MCF 10A (cell line): ENCODE measurements at regions not wholly inside any gene's neighbourhood (a gene's known extent, or its start where the extent isn't known, plus 50 kb on each side); places are given as distances from the start of the nearest gene placed in this dataset.

Experiments used
- BruUV-seq: library from RNA; stranded (reverse); fragments of 400-500 nt; replicated peaks from 2 replicates; lab custom pipeline; 2021; lab: Mats Ljungman, UMichigan
- CTCF ChIA-PET: fragments of 300-600 bp; sonication (Branson Sonifier 250); formaldehyde crosslinking; extraction: SDS; loops from one replicate; lab custom pipeline; 2021; ENCODE audit warnings: antibody characterized with exemption, inconsistent platforms; lab: Yijun Ruan, JAX
- POLR2A ChIA-PET: fragments of 300-600, 350-650 bp; sonication (Branson Sonifier 250); formaldehyde crosslinking; extraction: SDS; loops from one replicate; lab custom pipeline; 2020; ENCODE audit warnings: antibody characterized with exemption, inconsistent platforms; lab: Yijun Ruan, JAX
- DNase-seq: peaks from one replicate; pipeline ENCODE4 v3.0.0-alpha.2; 2018; ENCODE audit not compliant: unreplicated experiment
- H3K27ac Mint-ChIP-seq: one replicate; pipeline ENCODE4 v1.8.0; 2022; ENCODE audit warnings: mild to moderate bottlenecking, low read depth, mixed read lengths; ENCODE audit not compliant: unreplicated experiment
- H3K27me3 Mint-ChIP-seq: one replicate; pipeline ENCODE4 v1.8.0; 2022; ENCODE audit warnings: mixed read lengths; ENCODE audit not compliant: insufficient read depth, unreplicated experiment
- H3K36me3 Mint-ChIP-seq: one replicate; pipeline ENCODE4 v1.8.0; 2022; ENCODE audit warnings: mild to moderate bottlenecking, moderate library complexity, mixed read lengths; ENCODE audit not compliant: insufficient read depth, unreplicated experiment
- H3K4me1 Mint-ChIP-seq: one replicate; pipeline ENCODE4 v1.8.0; 2022; ENCODE audit warnings: mixed read lengths; ENCODE audit not compliant: insufficient read depth, unreplicated experiment
- H3K4me3 Mint-ChIP-seq: one replicate; pipeline ENCODE4 v1.8.0; 2022; ENCODE audit warnings: mild to moderate bottlenecking, moderate library complexity, mixed read lengths; ENCODE audit not compliant: unreplicated experiment
- H3K9me3 Mint-ChIP-seq: one replicate; pipeline ENCODE4 v1.8.0; 2022; ENCODE audit warnings: mixed read lengths; ENCODE audit not compliant: unreplicated experiment
- intact Hi-C: fragments of 100-400 bp; cut with micrococcal nuclease; formaldehyde crosslinking; loops from 2 replicates; pipeline ENCODE4 v1.14.1; 2022
- TF ChIP-seq, protein P1 (sequence below): fragments of 200-600 bp; IDR thresholded peaks from one replicate; pipeline ENCODE4 v1.8.0; 2022; ENCODE audit warnings: antibody characterized with exemption, mild to moderate bottlenecking; ENCODE audit not compliant: unreplicated experiment

DNA sequence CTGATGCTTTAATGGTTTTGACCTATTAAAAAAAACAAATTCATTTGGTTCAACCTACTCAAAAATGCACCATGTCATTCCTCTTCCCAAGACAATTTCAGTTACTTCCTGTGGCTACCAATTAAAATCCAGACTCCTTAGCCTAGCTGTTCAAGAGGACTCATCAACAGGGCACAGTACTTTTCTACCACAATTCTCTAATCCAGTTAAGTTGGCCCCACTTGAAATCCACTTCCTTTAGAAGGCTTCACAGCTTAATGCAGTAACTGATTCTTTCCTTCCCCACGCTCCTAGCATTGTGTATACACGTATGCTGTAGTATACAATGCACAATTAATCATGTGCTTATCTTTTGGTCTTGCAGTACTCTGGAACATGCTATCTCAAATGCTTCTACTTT lies 129.8 kb downstream of the UGT8 start:
- Mint-ChIP-seq H3K27ac (no peak overlapping the region), H3K4me3 (no peak overlapping the region), H3K36me3 (no peaks in the 10 kb centered on the region), H3K4me1 (no peaks in the 10 kb centered on the region), H3K27me3 (peaks cover 39% of the 10 kb centered on the region), H3K9me3 (no peaks in the 10 kb centered on the region)
- DNase-seq: no peak
- no TSS peak for BruUV-seq
- ChIA-PET CTCF (no interaction called here), POLR2A (no interaction called here)
- TF ChIP-seq, protein P1, sequence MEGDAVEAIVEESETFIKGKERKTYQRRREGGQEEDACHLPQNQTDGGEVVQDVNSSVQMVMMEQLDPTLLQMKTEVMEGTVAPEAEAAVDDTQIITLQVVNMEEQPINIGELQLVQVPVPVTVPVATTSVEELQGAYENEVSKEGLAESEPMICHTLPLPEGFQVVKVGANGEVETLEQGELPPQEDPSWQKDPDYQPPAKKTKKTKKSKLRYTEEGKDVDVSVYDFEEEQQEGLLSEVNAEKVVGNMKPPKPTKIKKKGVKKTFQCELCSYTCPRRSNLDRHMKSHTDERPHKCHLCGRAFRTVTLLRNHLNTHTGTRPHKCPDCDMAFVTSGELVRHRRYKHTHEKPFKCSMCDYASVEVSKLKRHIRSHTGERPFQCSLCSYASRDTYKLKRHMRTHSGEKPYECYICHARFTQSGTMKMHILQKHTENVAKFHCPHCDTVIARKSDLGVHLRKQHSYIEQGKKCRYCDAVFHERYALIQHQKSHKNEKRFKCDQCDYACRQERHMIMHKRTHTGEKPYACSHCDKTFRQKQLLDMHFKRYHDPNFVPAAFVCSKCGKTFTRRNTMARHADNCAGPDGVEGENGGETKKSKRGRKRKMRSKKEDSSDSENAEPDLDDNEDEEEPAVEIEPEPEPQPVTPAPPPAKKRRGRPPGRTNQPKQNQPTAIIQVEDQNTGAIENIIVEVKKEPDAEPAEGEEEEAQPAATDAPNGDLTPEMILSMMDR: no peak
- intact Hi-C loops: no loop called here

- intact Hi-C loops: no loop called here
- no peak overlapping the region for H3K4me3 Mint-ChIP-seq
- H3K27me3 Mint-ChIP-seq: peaks cover 41% of the 10 kb centered on the region
- no peak for DNase-seq
- no TSS peak for BruUV-seq
- no peaks in the 10 kb centered on the region for H3K9me3 Mint-ChIP-seq
- H3K36me3 Mint-ChIP-seq: no peaks in the 10 kb centered on the region
- ChIA-PET POLR2A (no interaction called here), CTCF (no interaction called here)
- H3K27ac Mint-ChIP-seq: no peak overlapping the region
- TF ChIP-seq, protein P1: no peak
- no peaks in the 10 kb centered on the region for H3K4me1 Mint-ChIP-seq
These were observed 130.6 kb downstream of the UGT8 start for GRCh38 chr4:114729068-114729738.

DNA sequence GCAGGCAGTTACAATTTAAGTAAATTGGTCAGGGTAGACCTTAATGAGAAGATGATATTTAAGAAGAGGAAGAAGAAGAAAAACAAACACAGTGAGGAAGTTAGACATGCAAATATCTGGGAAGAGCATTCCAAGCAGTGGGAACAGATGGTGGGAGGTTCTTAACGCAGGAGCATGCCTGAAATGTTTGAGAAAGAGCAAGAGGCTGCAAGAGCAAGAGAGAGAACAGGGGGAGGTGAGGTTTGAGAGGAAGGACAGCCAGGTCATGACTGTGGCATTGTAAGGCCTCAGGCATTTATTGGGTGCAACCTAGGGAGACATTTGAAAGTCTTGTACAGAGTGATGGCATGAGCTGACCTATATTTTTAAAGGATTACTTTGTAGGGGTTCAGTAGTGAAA lies 136.0 kb downstream of the UGT8 start:
- H3K9me3 Mint-ChIP-seq: no peaks in the 10 kb centered on the region
- no TSS peak for BruUV-seq
- TF ChIP-seq, protein P1: no peak
- no peak overlapping the region for H3K4me3 Mint-ChIP-seq
- ChIA-PET POLR2A (no interaction called here), CTCF (no interaction called here)
- H3K27ac Mint-ChIP-seq: no peak overlapping the region
- H3K27me3 Mint-ChIP-seq: peaks cover 50% of the 10 kb centered on the region
- DNase-seq: no peak
- intact Hi-C loops: no loop called here
- H3K4me1 Mint-ChIP-seq: no peaks in the 10 kb centered on the region
- no peaks in the 10 kb centered on the region for H3K36me3 Mint-ChIP-seq

GRCh38 chr4:114752391-114753165 lies 154.0 kb downstream of the UGT8 start:
- no peak for DNase-seq
- no peaks in the 10 kb centered on the region for H3K36me3 Mint-ChIP-seq
- no peak overlapping the region for H3K27ac Mint-ChIP-seq
- no peaks in the 10 kb centered on the region for H3K9me3 Mint-ChIP-seq
- ChIA-PET POLR2A (no interaction called here), CTCF (interaction anchor here (0.6 to 1.7 kb wide), 3 partner anchors 10 to 27 kb away, joined by 3 to 5 read pairs (median 4); no protein-coding TSS in a partner anchor)
- no TSS peak for BruUV-seq
- H3K27me3 Mint-ChIP-seq: peaks cover 16% of the 10 kb centered on the region
- H3K4me1 Mint-ChIP-seq: no peaks in the 10 kb centered on the region
- TF ChIP-seq, protein P1: no peak
- intact Hi-C loops: no loop called here
- H3K4me3 Mint-ChIP-seq: no peak overlapping the region
